Hepatocyte (in vitro differentiated cells): ENCODE measurements at regions not wholly inside any gene's neighbourhood (a gene's known extent, or its start where the extent isn't known, plus 50 kb on each side); places are given as distances from the start of the nearest gene placed in this dataset.

Source experiments
- CTCF ChIP-seq: fragments of 200-600 bp; sonication (generic); IDR thresholded peaks from 2 replicates; pipeline ENCODE4 v1.5.1; 2016; ENCODE audit warnings: antibody characterized with exemption, mild to moderate bottlenecking; ENCODE audit not compliant: poor library complexity
- EZH2 ChIP-seq: fragments of 200-600 bp; sonication (generic); IDR thresholded peaks from 2 replicates; pipeline ENCODE4 v1.6.1; 2016; ENCODE audit warnings: antibody characterized with exemption, mild to moderate bottlenecking, borderline replicate concordance
- EZH2phosphoT487 ChIP-seq: fragments of 200-600 bp; sonication (generic); IDR thresholded peaks from one replicate; pipeline ENCODE4 v1.6.1; 2018; ENCODE audit warnings: antibody characterized with exemption, mild to moderate bottlenecking, low read depth, moderate library complexity; ENCODE audit not compliant: unreplicated experiment, severe bottlenecking

DNA sequence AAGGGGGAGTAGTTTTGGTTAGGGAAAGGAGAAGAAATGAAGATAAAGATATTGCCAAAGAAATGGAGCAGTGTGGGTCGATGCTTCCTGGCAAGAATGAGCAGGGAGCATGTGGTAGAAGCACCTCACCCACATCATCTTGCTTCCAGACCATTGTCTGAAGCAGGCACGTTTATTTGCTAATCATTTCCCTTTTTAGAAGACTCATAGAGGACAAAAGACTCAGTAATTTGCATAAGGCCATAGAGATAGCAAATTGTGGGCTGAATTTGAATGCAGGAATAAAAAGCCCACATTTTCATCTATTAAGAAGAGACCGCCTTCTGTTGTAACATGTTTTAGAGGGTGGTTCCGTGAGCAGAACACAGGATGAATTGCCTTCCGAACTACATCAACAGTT is 275.2 kb upstream of the FAT4 start:
- TF ChIP-seq CTCF (no peak), EZH2phosphoT487 (no peak), EZH2 (no peak)
